IMR-90 (cell line): ENCODE measurements at regions not wholly inside any gene's neighbourhood (a gene's known extent, or its start where the extent isn't known, plus 50 kb on each side); places are given as distances from the start of the nearest gene placed in this dataset.

Experiments used
- CTCF ChIP-seq: conservative IDR thresholded peaks from 2 replicates; pipeline ENCODE4 v1.5.1; 2012; ENCODE audit warnings: mild to moderate bottlenecking, low read depth, low read length, improper control_type of control experiment
- MAFK ChIP-seq: IDR thresholded peaks from 2 replicates; pipeline ENCODE4 v1.6.1; 2012; ENCODE audit warnings: low read depth, low read length, improper control_type of control experiment
- POLR2A ChIP-seq: IDR thresholded peaks from 2 replicates; pipeline ENCODE4 v1.6.1; 2012; ENCODE audit warnings: mild to moderate bottlenecking, low read depth, low read length
- RFX5 ChIP-seq: IDR thresholded peaks from 2 replicates; pipeline ENCODE4 v1.8.0; 2012; ENCODE audit warnings: low read depth, mild to moderate bottlenecking, low read length, moderate library complexity
- SMC3 ChIP-seq: fragments of 150-350 bp; IDR thresholded peaks from 2 replicates; pipeline ENCODE4 v1.6.1; 2016; ENCODE audit warnings: low read depth, mild to moderate bottlenecking, antibody characterized with exemption, low read length, moderate library complexity

GRCh38 chr6:113627480-113627879 lies 229.7 kb upstream of the MARCKS start:
- no peak for TF ChIP-seq POLR2A
- no peak for TF ChIP-seq CTCF
- no peak for TF ChIP-seq MAFK
- no peak for TF ChIP-seq RFX5
- TF ChIP-seq SMC3: no peak
